Hepatocyte (in vitro differentiated cells): ENCODE measurements at regions not wholly inside any gene's neighbourhood (a gene's known extent, or its start where the extent isn't known, plus 50 kb on each side); places are given as distances from the start of the nearest gene placed in this dataset.

Experiments
- DNase-seq: peaks from one replicate; pipeline ENCODE4 v3.0.0-alpha.2; 2016; ENCODE audit warnings: low spot score
- H2AFZ ChIP-seq: fragments of 200-600 bp; sonication (generic); 2 replicates; pipeline ENCODE4 v1.6.0; 2016; ENCODE audit warnings: antibody characterized with exemption, mild to moderate bottlenecking
- H3K27ac ChIP-seq: fragments of 200-600 bp; sonication (generic); 2 replicates; pipeline ENCODE4 v1.5.1; 2016; ENCODE audit warnings: mild to moderate bottlenecking
- H3K27me3 ChIP-seq: fragments of 200-600 bp; sonication (generic); 2 replicates; pipeline ENCODE4 v1.6.1; 2016
- H3K36me3 ChIP-seq: fragments of 200-600 bp; sonication (generic); replicated peaks from 2 replicates; pipeline ENCODE4 v1.5.1; 2016; ENCODE audit warnings: low read depth; ENCODE audit not compliant: insufficient read depth
- H3K4me1 ChIP-seq: fragments of 200-600 bp; sonication (generic); 2 replicates; pipeline ENCODE4 v1.5.1; 2016; ENCODE audit warnings: mild to moderate bottlenecking, moderate library complexity; ENCODE audit not compliant: insufficient read depth
- H3K4me2 ChIP-seq: fragments of 200-600 bp; sonication (generic); 2 replicates; pipeline ENCODE4 v1.6.0; 2016
- H3K4me3 ChIP-seq: fragments of 200-600 bp; sonication (generic); 2 replicates; pipeline ENCODE4 v1.5.1; 2016; ENCODE audit warnings: mild to moderate bottlenecking
- H3K79me2 ChIP-seq: fragments of 200-600 bp; sonication (generic); 2 replicates; pipeline ENCODE4 v1.6.0; 2017; ENCODE audit warnings: mild to moderate bottlenecking
- H3K9me2 ChIP-seq: fragments of 200-600 bp; sonication (generic); replicated peaks from 2 replicates; pipeline ENCODE4 v1.6.0; 2017; ENCODE audit warnings: mild to moderate bottlenecking; ENCODE audit not compliant: insufficient read depth
- H3K9me3 ChIP-seq: fragments of 200-600 bp; sonication (generic); 2 replicates; pipeline ENCODE4 v1.5.1; 2016; ENCODE audit warnings: low read depth, mild to moderate bottlenecking
- H4K20me1 ChIP-seq: fragments of 200-600 bp; sonication (generic); 2 replicates; pipeline ENCODE4 v1.6.0; 2016; ENCODE audit warnings: mild to moderate bottlenecking; ENCODE audit not compliant: insufficient read depth, poor library complexity, severe bottlenecking
- EZH2 ChIP-seq: fragments of 200-600 bp; sonication (generic); IDR thresholded peaks from 2 replicates; pipeline ENCODE4 v1.6.1; 2016; ENCODE audit warnings: antibody characterized with exemption, mild to moderate bottlenecking, borderline replicate concordance
- EZH2phosphoT487 ChIP-seq: fragments of 200-600 bp; sonication (generic); IDR thresholded peaks from one replicate; pipeline ENCODE4 v1.6.1; 2018; ENCODE audit warnings: antibody characterized with exemption, mild to moderate bottlenecking, low read depth, moderate library complexity; ENCODE audit not compliant: unreplicated experiment, severe bottlenecking
- WGBS: methylation state at CpG from one replicate; pipeline ENCODE4 v1.1.6; 2016; ENCODE audit warnings: low lambda C conversion rate; ENCODE audit errors: missing lambda C conversion rate; 5-methylcytosine and 5-hydroxymethylcytosine counted together
- TF ChIP-seq, protein P1 (sequence below): fragments of 200-600 bp; sonication (generic); IDR thresholded peaks from 2 replicates; pipeline ENCODE4 v1.5.1; 2016; ENCODE audit warnings: antibody characterized with exemption, mild to moderate bottlenecking; ENCODE audit not compliant: poor library complexity

DNA sequence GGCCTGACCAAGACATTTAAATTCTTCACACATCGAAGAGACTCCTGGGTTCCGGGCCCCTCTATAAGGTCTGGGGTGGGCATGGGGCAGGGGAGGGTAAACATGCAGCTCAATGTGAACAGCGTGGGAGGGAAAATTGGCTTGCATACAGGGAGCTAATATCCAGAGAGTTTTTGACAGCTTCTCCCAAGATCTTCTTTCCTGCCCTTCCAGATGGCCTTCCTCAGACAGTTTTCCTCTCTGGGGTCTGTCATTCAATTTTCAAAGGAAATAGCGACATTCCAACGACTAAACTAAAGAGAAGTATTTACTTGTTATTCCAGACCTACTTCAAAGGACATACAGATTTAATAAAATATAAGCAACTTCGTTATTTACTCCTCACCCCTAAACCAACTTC lies 1030.6 kb downstream of the MCTP2 start:
- Histone ChIP-seq H3K4me3 (no peak overlapping the region), H3K4me1 (peaks cover 8% of the 10 kb centered on the region), H3K9me2 (no peaks in the 10 kb centered on the region), H3K27ac (no peak overlapping the region), H3K4me2 (no peak overlapping the region), H2AFZ (no peak overlapping the region), H4K20me1 (no peaks in the 10 kb centered on the region), H3K27me3 (no peaks in the 10 kb centered on the region), H3K79me2 (no peaks in the 10 kb centered on the region), H3K36me3 (no peaks in the 10 kb centered on the region), H3K9me3 (no peaks in the 10 kb centered on the region)
- DNase-seq: no peak
- WGBS: 84% methylated on average over 6 of the region's 6 CpGs
- TF ChIP-seq, protein P1, sequence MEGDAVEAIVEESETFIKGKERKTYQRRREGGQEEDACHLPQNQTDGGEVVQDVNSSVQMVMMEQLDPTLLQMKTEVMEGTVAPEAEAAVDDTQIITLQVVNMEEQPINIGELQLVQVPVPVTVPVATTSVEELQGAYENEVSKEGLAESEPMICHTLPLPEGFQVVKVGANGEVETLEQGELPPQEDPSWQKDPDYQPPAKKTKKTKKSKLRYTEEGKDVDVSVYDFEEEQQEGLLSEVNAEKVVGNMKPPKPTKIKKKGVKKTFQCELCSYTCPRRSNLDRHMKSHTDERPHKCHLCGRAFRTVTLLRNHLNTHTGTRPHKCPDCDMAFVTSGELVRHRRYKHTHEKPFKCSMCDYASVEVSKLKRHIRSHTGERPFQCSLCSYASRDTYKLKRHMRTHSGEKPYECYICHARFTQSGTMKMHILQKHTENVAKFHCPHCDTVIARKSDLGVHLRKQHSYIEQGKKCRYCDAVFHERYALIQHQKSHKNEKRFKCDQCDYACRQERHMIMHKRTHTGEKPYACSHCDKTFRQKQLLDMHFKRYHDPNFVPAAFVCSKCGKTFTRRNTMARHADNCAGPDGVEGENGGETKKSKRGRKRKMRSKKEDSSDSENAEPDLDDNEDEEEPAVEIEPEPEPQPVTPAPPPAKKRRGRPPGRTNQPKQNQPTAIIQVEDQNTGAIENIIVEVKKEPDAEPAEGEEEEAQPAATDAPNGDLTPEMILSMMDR: no peak
- TF ChIP-seq EZH2 (no peak), EZH2phosphoT487 (no peak)

DNA sequence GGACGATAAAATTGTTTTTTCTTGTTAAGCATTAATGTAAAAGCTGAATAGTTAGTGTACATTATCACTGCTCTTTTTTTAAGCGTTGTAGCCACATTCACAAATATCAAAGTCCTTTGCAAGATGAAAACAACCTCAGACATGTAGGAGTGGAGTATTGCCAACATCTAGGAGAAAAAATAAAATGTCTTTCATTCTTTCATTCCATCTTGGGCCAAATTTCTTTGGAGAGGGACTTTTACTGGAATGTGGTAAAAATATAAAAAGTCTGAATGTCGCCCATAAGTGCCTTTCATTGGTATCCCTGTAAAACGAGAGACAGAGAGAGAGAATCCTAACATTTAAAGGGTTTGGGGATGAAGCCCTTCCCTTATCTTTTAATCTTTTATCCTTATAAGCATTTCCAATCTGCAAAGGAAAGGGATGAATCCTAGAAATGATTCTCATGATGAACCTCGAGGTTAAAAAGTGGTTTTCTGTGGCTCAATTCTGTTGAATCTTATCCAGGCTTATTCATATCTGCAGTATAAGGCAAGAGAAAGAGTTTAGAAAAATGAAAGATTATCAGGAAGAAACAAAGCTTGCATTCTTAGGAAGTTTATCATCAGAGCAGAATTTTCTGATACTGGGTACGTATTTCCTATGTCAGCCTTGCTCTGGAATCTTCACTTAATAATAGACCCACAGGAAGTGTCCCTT lies 1031.7 kb downstream of the MCTP2 start:
- H4K20me1 ChIP-seq: no peaks in the 10 kb centered on the region
- no peaks in the 10 kb centered on the region for H3K9me2 ChIP-seq
- H3K4me1 ChIP-seq: peaks cover 8% of the 10 kb centered on the region
- no peaks in the 10 kb centered on the region for H3K36me3 ChIP-seq
- TF ChIP-seq, protein P1: no peak
- TF ChIP-seq EZH2 (no peak), EZH2phosphoT487 (no peak)
- H3K4me3 ChIP-seq: no peak overlapping the region
- no peak overlapping the region for H3K4me2 ChIP-seq
- H3K27ac ChIP-seq: no peak overlapping the region
- DNase-seq: no peak
- H3K9me3 ChIP-seq: no peaks in the 10 kb centered on the region
- no peaks in the 10 kb centered on the region for H3K79me2 ChIP-seq
- 69% methylated on average over 6 of the region's 6 CpGs for WGBS
- H2AFZ ChIP-seq: no peak overlapping the region
- no peaks in the 10 kb centered on the region for H3K27me3 ChIP-seq

DNA sequence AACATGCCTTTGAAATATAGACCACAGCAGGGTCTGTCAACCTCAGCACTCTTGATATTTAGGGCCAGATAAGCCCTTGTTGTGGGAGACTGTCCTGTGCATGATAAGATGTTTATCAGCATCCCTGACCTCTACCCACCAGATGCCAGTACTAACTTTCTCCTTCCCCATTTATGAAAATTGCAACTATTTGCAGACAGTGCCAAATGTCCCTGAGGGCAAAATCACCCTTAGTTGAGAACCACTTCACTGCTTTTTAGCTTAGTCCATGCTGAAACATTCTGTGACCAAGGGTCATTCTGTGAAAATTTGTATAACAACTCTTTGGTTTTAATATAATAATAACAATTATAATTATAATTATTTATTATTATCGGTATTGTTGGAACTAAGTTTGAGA lies 1032.4 kb downstream of the MCTP2 start:
- no peaks in the 10 kb centered on the region for H3K9me2 ChIP-seq
- H3K9me3 ChIP-seq: no peaks in the 10 kb centered on the region
- H3K36me3 ChIP-seq: no peaks in the 10 kb centered on the region
- DNase-seq: no peak
- H3K27me3 ChIP-seq: no peaks in the 10 kb centered on the region
- no peak overlapping the region for H2AFZ ChIP-seq
- TF ChIP-seq EZH2 (no peak), EZH2phosphoT487 (no peak)
- TF ChIP-seq, protein P1: no peak
- no peaks in the 10 kb centered on the region for H4K20me1 ChIP-seq
- no peaks in the 10 kb centered on the region for H3K79me2 ChIP-seq
- H3K27ac ChIP-seq: no peak overlapping the region
- no peak overlapping the region for H3K4me2 ChIP-seq
- 94% methylated on average over 1 of the region's 1 CpG for WGBS
- H3K4me1 ChIP-seq: peaks cover 8% of the 10 kb centered on the region
- no peak overlapping the region for H3K4me3 ChIP-seq
